HG03135 (cell line): ENCODE measurements at regions not wholly inside any gene's neighbourhood (a gene's known extent, or its start where the extent isn't known, plus 50 kb on each side); places are given as distances from the start of the nearest gene placed in this dataset.

ENCODE experiments used
- ATAC-seq: cut with Tn5 transposase; IDR thresholded peaks from one replicate; pipeline ENCODE4 v1.9.1; 2021; ENCODE audit warnings: mild to moderate bottlenecking, moderate library complexity; ENCODE audit not compliant: unreplicated experiment

DNA sequence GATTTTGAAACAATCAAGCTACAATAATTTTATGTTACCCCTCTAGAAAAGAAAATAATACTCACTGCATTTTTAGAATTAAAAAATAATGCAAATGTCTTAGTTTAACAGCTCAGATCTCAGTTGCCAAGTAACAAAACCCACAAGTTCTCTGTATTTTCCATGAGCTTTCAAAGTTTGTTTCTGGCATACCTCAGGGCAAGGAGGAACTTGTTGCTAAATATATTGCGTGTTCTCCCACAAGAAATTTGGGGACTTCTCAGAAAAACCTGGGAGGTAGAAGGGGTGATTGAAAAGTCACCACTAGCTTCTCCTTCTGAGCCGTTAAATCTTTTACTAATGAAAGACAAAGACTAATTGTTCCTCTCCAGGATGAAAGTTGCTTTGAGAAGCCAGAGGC is 236.8 kb upstream of the MARCKS start:
- no peak for ATAC-seq

DNA sequence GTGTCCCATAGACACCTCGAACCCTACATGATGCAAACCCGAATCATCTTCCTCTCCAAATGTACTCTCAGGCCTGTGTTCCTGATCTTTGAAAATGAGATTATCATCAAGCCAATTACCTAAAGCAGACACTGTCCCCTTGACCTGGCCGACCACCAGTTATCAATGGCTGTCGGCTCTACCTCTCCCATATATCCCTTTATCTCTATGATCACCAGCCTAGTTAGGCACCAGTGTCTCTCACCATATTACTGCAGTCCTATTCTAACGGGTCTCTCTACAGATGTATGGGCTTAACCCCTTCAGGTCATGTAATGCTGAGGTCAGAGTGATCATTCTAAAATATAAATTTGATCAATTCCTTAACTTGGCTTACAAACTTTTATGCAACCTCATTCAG is 234.9 kb upstream of the MARCKS start:
- ATAC-seq = no peak

DNA sequence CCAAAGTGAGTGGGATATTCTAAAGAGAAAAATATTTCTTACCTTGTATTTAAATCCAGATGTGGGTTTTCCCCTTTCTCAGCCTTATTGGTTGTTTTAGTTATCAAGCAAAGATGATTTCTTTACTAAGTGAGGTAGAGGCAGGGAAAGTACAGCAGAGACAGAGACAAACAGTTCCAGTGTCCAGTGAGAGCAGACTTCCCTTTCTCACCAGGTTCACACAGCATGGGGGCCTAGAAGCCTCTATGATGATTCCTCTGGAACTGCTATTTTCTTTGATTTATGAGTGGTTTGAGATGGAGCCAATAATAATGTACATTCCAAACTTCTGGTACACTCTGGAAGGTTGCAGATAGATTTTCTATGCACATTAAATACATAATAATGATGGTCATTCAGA is 234.0 kb upstream of the MARCKS start:
- ATAC-seq = no peak

DNA sequence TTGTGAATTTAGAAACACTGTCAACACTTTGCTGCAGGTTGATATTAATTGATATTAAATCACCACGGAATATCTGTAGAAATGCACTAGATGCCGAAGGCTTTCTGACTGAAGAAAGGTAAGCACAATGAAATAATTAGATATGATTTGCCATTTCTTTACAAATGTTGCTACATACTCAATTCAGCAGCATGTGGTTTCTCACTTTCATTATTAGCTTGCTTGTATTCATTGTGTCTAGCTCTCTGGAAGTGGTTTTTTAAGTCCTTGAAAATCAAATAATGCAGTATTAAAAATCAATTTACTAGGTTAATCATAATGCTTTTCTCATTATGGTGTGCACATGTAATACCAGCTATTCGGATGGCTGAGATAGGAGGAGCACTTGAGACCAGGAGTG is 231.3 kb upstream of the MARCKS start:
- ATAC-seq = peak; percentile 40

DNA sequence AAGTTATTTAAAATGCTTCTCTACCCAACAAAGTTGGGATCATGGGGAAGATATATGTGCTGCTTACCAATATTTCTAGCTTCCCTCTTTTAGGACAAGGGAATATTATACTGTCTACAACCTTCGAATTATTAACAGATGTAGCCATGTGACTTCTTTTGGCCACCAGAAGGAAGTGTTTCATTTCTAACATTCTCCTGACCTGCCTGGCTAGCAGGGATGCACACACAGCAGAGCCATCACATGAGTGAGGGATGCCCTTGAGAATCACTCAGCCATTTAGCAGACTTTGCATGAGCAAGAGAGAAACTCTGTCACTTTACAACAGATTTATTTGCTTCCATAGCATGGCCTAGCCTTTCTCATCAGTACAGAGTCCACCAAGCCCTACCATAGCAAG is 230.7 kb upstream of the MARCKS start:
- peak; percentile 21 for ATAC-seq

DNA sequence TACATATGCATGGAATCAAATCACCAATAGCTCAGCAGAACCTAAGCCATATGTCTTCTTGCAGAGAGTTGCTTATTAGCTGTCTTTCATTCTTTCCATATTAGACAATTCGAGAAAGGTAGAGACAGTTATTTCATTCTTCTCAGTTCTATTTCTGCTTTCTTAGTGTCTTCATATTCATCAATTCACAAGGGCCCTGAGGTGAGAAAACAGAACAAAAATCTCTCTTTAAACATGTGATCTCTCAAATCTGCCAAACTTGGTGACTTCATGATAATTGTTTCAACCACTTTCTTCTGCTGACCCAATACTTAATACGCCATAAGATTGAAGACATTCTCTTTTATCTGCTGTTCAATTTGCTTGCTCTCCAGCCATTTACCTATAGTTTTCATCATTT is 229.7 kb upstream of the MARCKS start:
- ATAC-seq = no peak

DNA sequence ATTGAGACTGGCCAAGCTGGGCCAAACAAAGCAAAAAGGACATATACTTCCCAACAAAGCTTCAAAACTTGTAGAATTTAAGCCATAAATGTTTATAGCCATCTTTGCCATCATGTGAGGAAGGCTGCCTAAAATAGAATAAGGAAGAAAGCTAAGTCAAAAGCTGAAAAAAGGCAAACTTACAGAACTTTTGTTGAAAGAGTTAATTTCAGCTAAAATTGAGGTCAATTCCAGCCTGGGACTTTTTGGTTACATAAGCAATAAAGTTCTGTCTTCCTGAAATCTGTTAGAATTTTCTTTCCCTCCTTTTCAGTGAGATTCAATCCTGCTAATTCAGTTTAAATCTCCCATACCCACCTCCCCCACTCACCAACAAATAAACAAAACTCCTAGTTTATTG is 227.9 kb upstream of the MARCKS start:
- ATAC-seq = no peak

DNA sequence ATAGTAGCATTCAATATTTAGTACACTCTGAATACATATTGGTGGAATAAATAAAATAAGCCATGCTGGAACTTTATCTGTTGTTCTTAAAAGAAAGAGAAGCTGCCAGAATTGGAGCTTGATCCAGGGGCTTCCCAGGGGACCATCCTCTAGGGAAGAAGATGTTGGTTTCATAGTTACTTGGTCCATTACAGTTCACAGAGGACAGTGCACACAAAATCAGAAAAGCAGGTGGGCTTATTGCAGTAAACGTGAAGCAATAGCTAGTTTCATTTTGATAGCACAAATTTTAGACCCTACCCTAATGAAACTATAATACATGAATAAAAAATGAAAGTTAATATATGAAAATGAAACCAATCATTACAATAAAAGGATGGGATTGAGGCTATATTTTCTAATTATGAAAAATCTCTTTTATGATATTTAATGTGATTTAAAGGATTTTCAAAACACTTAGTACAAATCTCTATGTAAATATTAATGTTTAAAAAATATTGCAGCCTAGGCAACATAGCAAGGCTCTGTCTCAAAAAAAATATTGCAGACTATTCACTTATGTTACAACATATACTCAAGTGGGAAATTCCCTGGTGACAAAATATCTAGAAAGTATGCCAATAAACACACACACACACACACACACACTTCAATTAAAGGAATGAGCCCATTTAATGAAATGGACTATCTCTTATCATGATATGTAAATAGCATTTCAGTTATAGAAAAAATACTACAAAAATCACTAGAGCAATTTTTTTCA is 227.0 kb upstream of the MARCKS start:
- no peak for ATAC-seq

DNA sequence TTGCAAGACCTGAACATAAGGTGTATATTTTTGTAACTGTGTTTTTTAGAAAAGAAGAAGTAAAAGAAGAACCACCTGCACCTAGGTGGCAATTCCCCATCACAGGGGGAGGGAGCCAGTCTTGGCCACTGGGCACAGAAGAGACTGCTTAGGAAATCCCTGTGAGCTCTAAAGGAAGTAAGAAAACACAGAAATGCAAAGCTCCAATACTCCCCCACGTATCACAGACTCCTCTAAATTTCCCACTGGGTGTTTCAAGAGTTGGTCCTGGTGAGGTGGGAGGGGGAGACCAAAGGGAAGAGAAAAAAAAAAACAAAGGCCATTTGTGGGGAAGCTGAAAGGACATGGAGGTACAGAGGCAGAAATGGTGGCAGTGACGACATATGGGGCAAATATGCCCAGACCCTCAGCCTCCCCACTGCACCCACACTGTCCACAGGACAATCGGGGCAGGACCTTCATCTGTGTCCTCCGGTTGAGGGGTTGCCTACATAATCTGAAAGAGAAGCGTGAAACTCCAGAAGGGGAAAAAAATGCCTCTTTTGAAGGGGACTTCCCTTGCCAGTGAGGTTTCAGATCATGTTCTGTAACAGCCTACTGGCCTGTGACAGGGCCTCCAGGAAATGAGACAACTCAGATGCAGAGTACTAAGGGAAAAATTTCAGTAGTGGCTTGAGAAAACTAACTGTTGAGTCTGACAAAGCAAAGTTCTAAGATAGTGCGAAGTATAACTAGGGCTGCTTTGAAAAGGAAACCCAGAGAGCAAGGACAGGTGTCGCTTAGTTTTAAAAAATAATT is 226.2 kb upstream of the MARCKS start:
- peak; percentile 56 for ATAC-seq

DNA sequence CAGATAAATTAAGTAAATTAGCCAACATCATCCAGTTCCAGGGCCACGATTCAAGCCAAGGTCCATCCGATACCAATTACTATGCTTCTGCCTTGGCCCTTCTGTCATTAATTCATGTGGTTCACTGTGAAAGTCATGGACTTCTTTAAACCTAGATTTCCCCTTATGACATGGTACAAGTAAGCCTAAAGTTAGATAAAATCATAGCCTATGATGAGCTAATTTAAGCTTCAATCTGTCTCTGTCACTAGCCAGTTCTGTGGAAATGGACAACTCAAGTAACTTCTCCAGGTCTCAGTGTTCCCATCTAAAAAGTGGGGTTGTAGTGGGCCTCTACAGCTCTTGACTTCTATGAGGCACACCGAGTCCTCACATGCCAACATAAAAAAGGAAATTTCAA is 225.5 kb upstream of the MARCKS start:
- no peak for ATAC-seq

DNA sequence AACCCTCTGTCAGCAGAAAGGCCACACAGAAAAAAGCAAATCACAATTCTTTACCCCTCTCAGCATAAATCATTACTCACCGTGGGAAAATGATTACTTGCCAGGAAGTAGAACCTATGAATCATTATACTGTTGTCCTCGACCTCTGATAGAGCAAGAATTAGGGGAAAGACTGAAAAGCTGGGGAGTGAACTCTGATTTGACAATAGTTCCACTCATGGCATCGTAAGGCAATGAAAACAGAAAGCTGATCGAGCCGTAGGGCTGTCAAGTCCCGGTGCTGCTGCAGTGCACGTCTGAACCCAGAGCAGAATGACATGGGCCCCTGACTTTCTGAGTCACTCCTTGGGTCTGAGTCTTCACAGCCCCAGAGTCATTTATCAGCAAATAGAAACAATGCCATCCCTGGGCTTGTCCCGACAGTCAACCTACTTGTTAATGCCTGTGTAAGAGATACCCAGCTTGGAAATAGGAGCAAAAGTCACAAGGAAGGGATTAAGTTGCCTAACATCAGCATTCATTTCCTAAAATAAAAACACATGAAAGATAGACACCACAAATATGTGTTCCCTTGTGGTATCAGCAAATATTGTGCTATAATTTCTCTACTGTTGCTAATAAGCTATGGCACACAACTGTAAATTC is 224.8 kb upstream of the MARCKS start:
- ATAC-seq = peak; percentile 46

DNA sequence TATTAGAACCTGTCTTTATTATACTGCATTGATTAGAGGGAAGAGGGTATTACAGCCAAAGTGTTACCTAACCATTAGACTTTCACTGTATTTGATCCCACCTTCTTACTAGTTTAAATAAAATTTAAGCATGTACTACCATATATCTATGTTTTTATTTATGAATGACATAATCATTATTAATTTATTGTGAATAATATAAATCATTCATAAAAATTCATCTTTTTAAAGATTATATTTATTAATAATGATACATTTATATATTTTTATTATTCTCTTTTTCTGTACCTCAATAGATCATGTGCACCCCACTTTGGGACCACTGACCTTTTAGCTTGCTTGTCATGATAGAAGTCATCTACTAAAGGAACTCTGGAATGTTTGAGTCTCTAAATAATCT is 223.5 kb upstream of the MARCKS start:
- ATAC-seq = no peak

DNA sequence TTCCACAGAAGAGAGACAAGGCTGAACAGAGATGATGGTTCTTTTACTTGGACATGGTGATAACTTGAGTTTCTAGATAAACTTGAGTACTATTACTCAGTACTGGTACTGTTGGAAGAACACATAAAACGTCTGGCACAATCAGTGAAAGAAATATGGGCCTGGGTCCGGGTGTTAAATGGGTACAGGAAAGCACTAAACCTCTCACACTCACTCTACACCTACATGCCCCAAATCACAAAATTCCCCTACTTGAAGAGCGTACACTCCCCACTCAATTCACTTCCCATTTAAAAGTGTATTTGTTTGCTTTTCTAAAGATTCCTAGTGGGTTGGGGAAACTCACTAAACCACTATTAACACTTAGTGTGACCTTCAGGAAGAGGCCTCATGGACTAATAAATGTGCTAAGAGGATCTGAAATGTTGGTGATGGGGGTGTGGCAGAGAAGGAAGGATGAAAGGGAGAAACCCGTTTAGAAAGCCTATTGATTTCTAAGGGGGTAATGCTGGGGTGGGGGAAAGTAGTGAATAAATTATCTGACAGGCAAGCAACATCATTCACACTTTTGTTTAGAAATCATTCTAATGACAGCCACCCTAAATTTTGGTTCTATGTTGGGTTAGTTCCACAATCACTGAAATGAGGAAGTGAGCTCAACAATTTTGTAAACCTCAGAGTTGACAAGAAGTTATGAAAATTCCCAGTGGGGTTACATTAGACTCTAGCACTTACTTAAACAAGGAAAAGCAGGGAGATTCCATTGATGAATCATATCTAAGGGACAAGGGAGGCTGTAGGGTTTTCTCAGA is 222.6 kb upstream of the MARCKS start:
- ATAC-seq = no peak

DNA sequence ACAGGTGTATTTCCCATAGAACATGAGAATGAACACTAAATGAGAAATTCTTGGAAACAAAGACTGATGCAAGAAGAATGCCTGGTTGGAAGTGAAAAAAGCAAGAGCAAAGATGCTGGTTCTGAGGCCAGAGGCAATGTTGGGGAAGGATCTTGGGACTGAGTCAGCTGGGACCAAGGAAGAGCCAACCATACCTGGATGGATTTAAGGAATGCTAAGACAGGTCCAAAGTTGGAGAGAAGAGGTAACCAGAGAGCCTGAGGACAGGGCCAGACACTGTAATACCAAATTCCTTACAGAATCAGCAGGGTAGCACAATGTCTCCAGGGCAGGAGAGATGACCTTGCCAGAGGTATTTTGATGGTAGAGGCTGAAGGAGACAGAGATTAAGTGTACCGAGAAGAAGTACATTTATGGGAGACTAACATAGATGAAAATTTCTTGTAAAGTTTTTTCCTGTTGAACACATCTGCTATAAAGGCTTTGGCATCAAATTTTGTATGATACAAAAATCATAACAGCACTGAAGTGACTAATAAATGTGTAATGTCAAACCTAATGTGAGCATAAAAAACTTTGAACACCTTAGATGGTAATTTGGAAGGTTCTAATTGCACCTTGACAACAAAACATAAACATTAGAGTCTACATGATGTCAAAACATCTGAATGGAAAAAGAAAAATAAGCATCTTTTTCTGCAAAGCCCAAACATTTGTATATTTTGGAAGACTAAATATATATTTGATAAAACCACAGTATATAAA is 221.7 kb upstream of the MARCKS start:
- no peak for ATAC-seq

DNA sequence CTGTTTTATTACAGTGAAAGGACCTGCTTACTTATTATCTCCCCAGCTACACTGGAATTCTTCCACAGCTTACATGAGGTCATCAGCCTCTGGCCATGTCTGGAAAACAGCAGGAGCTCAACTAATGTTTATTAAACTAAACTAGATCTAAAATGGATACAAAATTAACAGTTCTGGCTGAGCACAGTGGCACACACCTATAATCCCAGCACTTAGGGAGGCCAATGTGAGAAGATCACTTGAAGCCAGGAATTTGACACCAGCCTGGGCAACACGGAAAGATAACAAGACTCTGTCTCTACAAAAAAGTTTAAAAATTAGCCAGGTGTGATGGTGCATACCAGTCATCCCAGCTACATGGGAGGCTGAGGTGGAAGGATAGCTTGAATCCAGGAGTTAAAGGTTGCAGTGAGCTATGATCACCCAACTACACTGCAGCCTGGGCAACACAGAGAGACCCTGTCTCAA is 220.8 kb upstream of the MARCKS start:
- ATAC-seq = no peak

DNA sequence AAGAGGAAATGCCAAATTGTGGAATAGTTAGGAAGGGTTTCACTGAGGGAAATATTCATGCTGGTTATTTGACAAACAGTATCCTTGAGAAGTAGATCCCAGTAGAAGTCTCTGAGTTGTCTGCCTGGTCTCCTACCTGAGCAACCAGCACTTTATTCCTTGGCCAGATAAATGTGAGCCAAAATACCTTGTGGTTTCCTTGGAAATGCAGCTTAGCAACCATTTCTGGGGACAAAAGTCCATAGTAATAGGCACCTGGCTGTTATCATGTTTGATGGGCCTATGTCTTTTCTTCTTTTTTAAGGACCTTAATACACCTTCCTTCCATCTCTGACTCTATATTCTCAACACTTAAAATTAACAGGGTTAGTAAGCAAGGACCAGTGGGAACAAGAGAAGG is 217.1 kb upstream of the MARCKS start:
- no peak for ATAC-seq

DNA sequence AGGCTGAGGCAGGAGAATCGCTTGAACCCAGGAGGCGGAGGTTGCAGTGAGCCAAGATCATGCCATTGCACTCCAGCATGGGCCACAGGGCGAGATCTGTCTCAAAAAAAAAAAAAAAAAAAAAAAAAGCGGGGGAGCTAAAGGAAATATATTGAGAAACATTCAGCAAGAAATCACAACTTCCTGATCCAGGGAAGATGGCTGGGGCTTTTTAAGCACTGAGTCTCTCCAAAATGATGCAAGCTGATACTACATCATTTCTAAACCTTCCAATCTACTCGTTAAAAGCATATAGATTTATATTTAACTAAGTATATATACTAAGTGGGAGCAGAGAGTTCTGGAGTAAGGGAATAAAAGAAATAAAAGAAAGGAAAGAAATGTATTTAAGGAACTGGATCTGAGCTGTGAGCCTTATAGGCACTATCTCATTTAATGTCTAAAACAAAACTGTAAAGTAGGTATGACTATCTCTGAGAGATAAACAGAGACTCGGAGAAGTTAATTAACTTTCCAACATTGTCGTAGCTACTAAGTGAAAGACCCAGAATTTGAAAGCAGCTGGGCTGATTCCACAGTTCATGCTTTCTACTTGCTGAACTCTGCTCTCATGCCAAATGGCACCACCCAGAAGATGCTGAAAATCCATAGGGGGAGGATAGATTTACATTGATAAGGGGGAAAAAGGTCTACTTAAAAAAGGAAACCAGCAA is 215.0 kb upstream of the MARCKS start:
- ATAC-seq = no peak

DNA sequence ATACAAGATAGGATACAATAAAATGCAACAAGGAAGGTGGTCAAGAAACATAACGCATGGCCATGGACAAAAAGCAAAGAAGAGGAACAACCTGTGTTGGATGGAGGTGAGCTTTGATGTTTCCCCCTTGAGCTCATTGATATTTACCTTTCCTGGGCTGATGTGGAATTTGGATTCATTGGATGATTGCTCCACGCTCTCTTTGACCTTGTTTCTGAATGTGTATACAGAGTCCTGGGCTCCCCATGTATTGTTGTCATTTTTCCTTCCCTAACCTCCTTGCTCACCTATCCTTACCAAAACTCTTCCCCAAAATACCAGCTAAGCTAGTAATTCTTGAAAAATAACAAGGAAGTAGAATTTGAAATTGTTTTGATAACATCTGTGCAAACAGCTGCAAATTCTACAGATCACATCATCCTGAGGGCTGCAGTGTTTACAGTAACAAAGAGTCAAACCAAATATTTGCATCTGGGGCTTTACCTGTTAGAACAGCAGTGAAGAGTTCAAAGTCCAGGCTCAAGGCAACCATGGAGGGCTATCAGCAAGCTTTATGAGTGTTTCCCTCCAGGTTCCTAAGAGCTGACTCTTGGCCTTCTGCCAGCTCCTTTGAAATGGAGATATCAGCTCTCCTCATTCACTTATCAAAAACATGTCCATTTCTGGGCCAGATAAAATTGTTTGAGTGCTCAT is 214.3 kb upstream of the MARCKS start:
- peak; percentile 96 for ATAC-seq

DNA sequence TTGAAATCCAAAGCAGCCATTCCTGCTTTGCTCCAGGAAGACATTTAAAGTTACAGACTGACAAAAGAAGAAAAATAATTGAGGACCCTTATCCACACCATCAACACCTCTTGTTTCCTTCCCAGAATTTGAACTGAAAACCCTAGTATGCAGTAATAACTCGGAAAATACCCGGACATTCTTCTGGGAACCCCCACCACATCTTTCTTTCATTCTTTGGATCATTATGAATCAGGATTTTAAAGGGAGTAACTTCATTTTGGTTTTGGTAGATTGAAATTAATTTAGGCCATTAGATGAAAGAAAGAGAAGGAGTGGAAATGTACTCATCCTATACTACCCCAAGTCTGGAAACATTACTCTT is 213.8 kb upstream of the MARCKS start:
- ATAC-seq = no peak
